NCI-H2081 (cell line): ENCODE measurements at regions not wholly inside any gene's neighbourhood (a gene's known extent, or its start where the extent isn't known, plus 50 kb on each side); places are given as distances from the start of the nearest gene placed in this dataset.
"Not testable (repeated sequence)": the region's sequence is repeated elsewhere in the genome, so short reads cannot be mapped to it uniquely, and the experiment has no call there.

Experiments
- DNase-seq, 2 experiments: peaks; one replicate each; lab custom pipeline; 2025; lab: John Stamatoyannopoulos, UW

DNA sequence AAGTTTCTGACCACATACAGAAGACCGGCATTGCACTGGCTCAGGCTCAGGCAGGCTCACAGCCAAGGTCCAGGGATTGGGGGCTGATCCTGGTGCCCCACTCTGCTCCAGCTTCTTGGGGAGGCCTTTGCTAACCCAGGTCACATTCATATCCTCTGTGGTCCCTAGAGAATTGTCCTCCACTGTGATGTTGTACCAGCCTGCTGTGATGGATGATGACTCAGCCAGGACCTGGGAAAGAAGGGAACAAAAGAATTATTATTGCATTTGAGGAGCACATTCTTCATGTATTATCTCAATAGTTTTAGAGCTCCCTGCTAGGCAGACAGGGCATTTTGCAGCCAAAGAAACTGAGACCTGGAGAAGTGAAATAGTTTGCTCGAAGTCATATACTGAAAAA, 114.3 kb upstream of the ETV3 start:
- DNase-seq: no peak

DNA sequence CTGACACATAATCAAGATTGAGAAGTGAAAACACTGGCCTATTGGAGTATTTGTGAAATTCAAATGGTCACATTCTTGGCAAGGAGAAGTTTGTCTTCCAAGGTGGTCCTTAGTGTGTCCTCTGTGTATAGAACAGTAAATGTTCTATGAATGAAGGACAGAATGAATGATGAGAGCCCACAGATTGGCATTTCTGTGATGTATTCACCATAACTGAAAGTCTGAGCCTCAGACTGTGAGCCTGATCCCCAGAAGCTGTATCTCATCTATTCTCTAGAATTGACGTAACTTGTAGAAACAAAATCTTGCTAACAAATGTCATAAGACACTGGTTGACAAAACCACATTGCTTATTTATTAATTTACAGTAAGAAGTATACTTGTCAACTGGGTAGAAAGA, 111.5 kb upstream of the ETV3 start:
- no peak for DNase-seq

DNA sequence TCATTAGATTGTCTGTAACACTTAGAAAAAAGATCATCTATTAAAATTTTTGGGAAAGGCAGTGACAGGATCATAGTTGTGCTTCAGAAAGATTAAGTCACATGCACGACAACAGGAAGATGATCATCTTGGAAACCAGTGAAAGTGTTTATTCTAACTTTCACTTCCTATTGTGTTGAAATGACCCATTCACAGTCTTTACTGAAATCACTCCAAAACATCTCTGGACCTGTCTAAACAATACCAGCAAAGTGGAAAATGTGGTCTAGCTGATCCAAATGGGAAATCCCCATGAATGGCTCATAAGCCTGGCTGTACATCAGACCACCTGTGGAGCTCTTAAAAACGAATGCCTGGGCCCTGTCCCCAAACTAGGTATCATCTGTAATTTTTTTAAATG, 111.1 kb upstream of the ETV3 start:
- DNase-seq: no peak

DNA sequence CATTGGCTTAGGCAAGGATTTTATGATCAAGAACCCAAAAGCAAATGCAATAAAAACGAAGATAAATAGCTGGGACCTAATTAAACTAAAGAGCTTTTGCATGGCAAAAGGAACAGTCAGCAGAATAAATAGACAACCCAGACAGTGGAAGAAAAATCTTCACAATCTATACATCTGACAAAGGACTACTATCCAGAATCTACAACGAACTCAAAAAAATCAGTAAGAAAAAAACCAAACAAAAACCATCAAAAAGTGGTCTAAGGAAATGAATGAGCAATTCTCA, 109.5 kb upstream of the ETV3 start:
- not testable (repeated sequence) for DNase-seq

DNA sequence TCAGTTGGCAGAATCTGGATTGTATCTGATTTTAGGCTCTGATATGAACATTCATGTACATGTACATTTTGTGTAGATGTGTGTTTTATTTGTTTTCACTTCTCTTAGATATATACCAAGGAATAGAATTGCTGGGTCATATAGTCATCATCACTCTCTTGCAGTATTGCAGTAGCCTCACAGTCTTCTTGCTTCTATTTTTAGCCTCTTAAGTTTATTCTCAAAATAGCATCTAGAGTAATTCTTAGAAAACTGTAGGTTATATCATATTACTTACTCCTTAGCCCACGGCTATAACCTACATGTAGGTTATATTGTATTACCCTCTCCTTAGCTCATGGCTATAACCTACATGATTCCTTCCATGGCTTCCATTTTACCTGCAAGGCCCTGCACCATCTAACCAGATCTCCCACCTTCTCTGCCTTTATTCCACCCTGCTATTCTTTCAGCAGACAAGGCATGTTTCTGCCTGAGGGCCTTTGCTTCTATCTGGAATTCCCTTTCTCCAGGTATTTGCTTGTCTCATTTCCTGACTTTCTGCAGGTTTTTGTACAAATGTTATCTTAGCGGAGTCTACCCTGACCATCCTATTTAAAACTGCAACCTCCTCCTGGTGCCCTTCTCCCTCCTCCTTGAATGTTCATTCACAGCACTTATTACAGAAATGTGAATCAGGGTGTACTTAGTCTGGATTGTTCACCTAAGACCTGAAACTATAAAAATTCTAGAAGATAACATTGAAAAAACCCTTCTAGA, 109.0 kb upstream of the ETV3 start:
- no peak for DNase-seq

DNA sequence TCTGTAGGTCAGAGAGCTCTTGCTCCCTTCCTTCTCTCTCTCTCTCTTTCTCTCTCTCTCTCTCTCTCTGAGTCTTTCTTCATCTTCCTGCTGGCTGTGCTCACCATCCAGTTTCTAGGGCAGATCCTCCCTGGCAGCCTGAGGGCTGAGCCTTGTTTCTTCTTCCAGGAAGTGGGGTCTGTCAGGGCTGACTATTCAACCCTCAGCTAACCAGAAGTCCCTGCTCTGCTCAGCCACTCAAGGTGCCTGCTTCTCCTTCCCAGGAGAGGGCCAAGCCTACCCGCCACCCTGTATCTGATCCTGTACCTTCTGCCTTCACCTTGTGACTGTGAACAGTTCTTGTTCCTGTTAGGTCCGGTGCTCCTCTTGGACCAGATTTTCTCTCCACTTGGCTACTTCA, 107.6 kb upstream of the ETV3 start:
- no peak for DNase-seq

DNA sequence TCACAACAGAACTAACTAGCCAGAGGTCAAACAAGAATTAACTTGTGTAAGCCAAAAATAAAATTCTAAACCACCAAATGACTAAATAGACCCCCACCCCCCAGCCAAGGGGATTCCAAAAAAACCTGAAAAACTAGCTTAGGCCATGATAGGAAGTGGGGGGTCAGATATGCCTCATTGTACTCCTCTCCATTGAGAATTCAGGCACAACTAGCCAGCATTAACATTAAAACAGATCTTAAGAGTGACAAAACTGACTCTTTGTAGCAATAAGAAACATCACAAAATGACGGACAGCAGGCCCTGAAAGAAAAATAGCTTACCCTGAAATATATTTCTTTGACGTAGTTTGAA, 103.0 kb upstream of the ETV3 start:
- DNase-seq: no peak

DNA sequence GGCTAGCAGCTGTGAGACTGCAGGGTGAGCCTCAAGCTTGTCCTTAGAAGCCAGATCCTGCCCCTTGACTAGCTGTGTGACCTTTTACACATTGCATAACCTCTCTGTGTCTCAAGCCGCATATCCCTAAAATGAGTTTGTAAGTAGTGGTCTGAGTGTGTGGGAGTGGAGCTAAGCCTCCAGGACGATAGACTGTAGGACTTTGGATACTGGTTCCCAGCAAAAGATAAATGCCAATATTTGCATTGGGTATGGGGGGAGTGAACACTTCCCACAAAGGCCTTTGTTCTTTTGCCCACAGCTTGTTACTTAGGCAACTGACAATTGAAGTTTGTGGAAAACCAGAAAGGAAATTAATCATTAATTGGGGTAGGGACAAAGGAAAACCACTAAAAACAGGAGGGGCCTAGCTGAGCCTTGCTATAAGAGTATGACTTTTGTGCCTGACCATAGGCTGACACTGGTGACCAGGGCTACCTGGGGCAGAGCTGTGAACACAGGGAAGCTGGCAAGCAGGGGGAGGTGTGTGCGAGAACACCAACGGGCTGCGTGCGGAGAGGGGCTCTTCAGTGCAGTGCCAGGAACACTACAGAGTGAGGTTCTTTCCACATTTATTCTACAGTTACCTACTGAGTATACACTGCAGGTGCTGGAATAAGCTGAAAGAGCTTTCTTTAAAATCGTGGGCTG, 102.4 kb upstream of the ETV3 start:
- DNase-seq: no peak

DNA sequence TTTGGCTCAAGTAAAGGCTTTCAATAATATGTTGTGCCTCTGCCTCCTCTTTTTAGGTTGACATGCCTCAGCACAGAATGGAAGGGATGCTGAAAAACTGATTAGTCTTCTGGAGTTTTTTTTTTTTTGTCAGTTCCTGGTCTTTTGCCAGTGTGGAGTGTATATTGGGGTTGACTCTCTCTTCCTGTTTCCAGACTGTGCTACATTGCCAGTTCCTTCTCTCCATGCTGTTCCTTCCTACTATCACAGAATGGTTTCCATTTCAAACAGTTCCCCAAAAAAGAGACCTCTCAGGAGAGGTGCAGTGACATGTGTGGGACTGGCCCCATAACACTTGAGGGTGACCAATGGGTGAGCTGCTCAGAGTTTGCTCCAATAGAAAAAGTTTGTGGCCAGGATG, 101.7 kb upstream of the ETV3 start:
- DNase-seq: no peak

DNA sequence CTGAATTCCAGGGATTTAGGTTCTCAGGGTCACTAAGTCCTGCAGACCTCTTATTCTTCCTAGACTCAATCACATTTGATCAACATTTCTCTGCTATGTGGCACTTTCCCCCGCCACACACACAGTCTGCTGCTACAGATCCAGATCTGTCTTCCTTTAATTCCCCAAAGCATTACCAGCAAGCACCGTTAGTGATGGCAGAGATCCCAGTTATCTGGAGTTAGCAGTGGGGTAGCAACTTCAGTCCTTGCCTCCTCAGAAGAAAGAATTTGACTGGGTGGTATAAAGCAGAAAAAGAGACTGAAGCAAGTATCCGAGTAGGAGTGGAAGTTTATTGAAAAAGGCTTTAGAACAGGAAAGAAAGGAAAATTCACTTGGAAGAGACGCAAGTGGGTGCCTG, 100.4 kb upstream of the ETV3 start:
- no peak for DNase-seq

DNA sequence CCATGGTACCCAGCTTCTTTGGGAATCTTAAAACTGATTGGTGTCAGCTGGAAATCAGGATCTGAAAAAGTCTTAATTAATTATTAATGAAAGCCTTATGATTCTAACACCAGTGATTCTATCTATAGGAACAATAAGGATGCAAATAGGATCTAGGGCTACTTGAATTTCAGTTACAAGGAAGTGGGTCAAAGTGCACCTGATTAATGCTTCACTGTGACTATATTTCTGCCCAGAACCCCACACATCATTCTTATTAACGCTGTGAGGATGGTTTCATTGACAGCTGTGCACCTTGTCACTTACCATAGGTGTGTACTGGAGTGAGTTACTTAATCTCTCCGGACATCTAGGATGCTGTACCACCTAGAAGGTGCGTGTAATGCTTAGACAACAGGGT, 99.8 kb upstream of the ETV3 start:
- no peak for DNase-seq

DNA sequence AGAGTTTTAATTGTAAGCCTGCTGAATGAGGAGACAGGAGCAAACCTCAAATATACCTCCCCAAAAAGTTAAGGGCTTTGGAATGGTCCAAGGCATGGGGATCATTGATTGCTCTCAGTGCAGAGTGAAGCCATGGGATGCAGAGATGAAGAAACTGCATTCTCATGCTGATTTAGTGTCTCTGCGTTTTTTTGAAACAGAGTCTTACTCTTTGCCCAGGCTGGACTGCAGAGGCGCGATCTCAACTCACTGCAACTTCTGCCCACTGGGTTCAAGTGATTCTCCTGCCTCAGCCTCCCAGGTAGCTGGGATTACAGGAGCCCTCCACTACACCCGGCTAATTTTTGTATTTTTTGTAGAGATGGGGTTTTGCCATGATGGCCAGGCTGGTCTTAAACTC, 99.3 kb upstream of the ETV3 start:
- no peak for DNase-seq

DNA sequence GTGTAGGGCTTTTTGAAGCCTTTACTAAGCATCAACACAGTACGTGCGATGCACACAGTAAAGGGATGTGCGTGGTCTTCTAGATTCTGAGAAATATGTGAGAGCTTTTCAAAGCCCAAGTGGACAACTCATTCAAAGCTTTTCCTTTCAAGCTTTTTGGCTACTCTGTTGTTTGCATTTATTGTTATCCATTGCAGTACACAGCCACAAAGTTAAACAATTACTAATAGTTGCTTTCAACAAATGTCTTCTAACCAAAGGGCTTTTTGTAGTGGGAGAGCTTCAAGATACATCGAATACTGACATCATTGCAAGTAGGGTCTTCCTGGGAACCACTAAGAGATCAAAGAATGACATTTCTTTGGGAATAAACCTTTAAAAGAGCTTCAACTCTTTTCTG, 97.9 kb upstream of the ETV3 start:
- no peak for DNase-seq

DNA sequence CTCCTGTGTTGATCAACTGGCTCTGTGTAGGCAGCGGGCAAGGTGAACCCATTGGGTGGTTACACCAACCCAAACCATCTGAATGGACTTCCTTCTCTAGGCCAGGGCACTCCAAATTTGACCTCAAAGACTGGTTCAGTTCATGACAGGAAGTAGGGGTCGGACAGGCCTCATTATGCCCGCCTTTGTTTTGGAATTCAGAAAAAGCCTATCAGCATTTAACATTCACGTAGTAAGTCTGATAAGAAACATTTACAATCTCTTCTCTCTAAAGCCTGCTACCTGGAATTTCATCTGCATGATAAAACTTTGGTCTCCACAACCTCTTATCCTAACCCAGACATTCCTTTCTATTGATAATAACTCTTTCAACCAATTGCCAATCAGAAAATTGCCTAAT, 97.1 kb upstream of the ETV3 start:
- DNase-seq: no peak

DNA sequence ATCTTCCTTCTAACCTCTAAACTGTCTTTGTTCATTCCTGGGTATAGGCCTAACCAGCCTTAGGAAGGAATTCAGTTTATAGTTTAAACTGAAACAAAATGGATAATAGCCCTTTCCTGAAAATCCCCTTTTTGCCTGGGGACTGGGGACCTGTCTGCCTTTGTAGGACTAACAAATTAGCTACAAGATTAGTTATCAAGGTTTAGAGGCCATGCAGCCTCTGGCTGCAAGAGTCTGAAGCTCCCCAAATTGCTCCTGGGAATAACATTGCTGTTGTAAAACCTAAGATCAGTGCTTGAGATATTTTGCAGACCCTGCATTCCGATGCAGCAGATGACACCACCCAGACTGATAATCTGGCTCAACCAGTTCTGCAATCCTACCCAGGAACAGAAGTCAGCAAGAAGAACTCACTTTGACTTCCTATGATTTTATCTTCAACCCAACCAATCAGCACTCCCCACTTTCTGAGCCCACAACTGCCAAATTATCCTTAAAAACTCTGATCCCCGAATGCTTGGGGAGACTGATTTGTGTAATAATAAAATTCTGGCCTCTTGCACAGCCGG, 96.6 kb upstream of the ETV3 start:
- DNase-seq: no peak

DNA sequence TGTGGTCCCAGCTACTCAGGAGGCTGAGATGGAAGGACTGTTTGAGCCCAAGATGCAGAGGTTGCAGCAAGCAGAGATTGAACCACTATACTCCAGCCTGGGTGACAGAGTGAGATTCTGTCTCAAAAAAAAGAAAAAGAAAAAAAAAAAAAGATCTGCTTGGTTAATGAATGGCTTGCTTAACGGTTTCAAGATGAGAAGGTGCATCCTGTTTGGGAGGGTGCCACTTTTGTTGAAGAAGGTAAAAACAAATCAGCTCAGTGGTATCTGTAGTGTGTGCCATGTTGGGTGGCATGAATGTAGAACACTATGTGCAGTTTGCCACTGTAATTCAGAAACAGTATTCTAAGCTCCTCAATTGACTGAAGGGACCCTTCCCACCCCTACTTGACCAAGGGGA, 94.9 kb upstream of the ETV3 start:
- DNase-seq: no peak

DNA sequence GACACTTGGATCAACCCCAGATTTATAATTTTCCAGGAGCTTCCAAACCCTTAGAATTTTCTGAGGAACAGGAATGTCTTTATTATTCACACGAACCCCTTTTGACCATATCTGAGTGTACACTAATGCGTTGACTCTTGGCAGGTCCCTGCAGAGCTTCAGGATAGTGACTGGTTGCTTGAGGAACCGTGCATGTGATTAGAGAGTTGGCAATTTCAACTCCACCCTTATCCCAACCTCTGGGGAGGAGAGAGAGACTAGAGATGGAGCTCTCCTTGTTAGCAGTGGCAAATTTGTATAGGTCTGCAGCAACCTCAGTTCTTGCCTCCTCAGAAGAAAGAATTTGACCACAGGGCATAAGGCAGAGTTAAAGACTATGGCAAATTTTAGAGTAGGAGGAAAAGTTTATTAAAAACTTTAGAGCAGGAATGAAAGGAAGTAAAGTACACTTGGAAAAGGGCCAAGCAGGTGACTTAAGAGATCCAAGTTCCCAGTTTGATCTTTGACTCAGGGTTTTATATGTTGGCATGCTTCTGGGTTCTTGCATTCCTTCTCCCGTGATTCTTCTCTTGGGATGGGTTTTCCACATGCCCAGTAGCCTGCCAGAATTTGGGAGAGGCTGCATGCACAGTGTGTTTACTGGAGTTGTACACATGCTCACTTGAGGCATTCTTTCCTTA, 93.8 kb upstream of the ETV3 start:
- no peak for DNase-seq

DNA sequence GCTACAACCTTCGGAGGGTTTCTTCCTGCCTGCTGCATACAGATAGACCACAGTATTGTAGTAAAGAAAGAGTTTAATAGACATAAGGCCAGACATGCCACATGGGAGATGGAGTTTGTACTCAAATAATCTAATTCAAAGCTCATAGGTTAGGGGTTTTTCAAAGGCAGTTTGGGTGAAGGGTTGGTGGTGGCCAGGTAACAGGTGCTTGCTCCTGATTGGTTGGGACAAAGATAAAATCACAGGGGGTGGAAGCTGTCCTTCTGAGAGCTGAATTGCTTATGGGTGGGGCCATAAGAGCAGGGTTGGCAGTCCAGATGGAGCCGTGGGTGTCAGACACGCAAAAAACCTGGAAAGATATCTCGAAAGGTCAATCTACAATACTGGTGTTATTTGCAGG, 92.3 kb upstream of the ETV3 start:
- DNase-seq: no peak

DNA sequence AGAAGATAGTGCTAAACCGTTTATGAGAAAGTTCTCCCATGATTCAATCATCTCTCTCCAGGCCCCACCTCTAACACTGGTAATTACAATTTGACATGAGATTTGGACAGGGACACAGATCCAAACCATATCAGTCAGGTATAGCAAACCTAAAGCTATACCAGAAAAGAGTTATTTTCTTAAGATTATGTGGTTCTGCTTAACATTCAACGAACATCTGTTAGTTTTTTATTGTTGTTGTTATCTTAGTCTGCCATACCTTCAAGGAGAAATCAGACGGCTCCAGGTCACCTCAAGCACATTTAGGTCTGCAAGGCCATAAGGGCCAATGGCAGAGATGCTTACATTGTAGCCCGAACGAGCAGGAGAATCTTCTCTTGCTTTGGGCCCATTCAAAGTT, 89.5 kb upstream of the ETV3 start:
- no peak for DNase-seq

DNA sequence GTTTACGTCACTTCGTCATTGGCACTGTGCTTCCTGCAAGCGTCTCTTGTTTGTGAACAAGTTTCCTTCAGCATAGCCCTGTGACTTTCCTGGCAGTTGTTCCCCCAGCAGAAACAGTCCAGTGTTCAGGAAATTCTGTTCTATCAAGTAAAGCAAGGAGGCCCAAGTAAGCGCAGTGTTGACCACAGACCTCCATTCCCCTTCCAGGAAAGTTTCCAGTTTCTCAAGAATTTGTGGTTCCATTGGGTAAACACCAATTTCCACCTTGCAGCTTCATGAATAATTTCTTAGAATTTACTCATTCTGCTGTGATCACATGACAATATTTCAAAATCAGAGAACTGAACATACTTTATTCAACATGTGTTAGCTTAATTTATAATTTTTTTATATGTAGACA, 88.5 kb upstream of the ETV3 start:
- DNase-seq: no peak

DNA sequence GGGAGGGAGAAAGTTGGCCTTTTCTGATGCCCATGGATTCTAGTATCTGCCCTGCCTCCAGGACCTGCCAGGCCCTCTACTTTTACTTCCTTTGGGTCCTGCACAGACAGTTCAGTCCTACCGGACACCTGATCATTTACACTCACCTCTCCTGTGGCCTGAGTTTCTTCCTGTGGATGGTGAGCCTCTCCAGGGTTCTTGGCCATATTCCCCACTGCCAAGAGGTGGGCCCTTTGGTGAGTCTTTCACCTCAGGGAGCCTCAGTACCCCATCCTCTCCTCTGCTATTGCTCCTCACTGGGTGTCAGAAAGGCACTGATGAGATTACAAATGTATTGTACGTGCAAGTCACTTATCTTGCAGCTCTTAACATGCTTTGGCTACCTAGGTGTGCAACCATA, 81.4 kb upstream of the ETV3 start:
- no peak for DNase-seq

DNA sequence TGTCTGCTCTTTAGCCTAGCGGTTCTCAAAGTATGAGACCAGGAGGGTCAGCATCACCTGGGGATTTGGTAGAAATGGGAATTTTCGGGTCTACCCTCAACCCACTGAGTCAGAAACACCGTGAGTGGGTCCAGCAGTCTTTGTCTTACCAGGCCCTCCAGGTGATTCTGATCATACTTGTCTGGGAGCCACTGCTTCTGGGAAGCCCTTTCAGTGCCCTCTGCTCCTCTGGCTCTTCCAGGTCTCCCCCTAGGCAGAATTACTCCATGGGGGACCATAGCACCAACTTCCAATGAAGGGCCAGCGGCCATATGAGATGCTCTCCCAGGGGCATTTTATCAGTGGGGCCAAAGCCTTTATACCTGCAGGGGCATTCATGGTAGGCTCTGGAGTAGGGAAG, 81.0 kb upstream of the ETV3 start:
- no peak for DNase-seq

DNA sequence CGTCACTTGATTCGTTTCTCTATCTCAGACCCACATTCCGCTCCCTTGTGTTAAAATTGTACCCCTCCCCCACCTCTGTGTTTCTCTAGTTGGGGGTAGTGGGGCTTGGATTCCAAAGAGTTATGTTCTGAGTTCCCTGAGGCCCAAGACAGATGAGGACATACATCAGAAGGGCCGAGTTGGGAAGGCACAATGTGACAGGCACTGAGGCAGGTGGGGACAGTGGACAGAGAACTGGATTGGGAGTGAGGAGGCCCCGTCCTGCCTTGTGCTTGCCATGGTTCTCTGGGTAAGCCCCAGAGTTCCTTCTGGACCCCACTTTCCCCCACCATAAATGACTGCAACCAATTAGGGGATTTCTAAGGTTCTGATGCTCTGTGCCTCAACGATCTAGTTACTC, 80.5 kb upstream of the ETV3 start:
- DNase-seq: no peak

DNA sequence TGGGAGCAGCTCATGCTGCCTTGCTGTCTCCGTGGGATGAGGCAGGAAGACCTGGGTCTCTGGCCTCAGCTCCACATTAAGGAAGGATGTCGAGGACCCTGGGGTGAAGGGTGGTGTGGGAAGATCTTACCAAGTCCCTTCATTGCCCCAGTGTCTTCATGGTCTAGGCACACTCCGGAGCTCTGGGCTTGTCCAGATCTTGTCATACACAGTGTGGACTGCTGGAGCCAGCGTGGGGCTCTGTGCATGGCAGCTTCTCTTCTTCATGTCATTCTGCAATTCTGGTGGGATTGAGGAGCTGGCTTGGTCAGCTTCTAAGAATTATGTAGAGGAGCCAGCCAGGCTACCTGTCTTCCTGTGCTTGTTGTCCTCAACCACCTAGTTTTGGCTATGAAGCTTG, 79.3 kb upstream of the ETV3 start:
- no peak for DNase-seq
